ENCODE measurements at regions not wholly inside any gene's neighbourhood (a gene's known extent, or its start where the extent isn't known, plus 50 kb on each side); places are given as distances from the start of the nearest gene placed in this dataset.

GRCh38 chr2:168326572-168326971 lies 79.2 kb upstream of the STK39 start:
- Histone ChIP-seq H3K4me3 (ENCODE audit: low read length) (no peak overlapping the region), H3K9ac (ENCODE audit: low read length) (no peak overlapping the region)
- no peak for TF ChIP-seq EZH2phosphoT487 (IDR thresholded peaks at IDR 0.05; ENCODE audit: low read length)
- no peak for TF ChIP-seq EZH2 (optimal IDR thresholded peaks at IDR 0.05; ENCODE audit: low read depth, low read length)
- TF ChIP-seq, protein P1, sequence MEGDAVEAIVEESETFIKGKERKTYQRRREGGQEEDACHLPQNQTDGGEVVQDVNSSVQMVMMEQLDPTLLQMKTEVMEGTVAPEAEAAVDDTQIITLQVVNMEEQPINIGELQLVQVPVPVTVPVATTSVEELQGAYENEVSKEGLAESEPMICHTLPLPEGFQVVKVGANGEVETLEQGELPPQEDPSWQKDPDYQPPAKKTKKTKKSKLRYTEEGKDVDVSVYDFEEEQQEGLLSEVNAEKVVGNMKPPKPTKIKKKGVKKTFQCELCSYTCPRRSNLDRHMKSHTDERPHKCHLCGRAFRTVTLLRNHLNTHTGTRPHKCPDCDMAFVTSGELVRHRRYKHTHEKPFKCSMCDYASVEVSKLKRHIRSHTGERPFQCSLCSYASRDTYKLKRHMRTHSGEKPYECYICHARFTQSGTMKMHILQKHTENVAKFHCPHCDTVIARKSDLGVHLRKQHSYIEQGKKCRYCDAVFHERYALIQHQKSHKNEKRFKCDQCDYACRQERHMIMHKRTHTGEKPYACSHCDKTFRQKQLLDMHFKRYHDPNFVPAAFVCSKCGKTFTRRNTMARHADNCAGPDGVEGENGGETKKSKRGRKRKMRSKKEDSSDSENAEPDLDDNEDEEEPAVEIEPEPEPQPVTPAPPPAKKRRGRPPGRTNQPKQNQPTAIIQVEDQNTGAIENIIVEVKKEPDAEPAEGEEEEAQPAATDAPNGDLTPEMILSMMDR (IDR thresholded peaks at IDR 0.05; ENCODE audit: low read length) = no peak

DNA sequence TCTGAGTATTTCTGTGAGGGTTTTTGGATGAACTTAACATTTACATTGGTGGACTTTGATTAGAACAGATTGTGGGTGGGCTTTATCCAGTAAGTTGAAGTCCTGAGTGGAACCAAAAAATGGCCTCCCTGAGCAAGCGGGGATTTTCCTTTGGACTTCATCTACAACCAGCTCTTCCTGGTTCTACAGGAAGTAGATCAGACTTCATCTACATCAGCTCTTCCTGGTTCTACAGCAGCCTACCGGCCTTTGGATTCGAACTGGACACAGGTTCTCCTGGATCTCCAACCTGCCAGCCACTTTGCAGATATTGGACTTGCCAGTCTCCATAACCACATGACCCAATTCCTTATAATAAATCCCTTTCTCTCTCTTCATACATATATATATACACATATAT lies 79.9 kb upstream of the STK39 start:
- TF ChIP-seq, protein P1 (IDR thresholded peaks at IDR 0.05; ENCODE audit: low read length) = no peak
- Histone ChIP-seq H3K9me3 (replicated peaks; ENCODE audit: insufficient read depth, low read length) (no peaks in the 10 kb centered on the region), H3K4me1 (ENCODE audit: low read length) (peaks cover 2% of the 10 kb centered on the region; the same call in 1 of the 2 replicates), H2AFZ (ENCODE audit: low read length) (no peak overlapping the region), H3K9me2 (replicated peaks; ENCODE audit: insufficient read depth, low read length) (no peaks in the 10 kb centered on the region), H3K9ac (ENCODE audit: low read length) (no peak overlapping the region), H3K4me3 (ENCODE audit: low read length) (no peak overlapping the region), H3K79me2 (ENCODE audit: low read length) (no peaks in the 10 kb centered on the region), H3F3A (ENCODE audit: insufficient read depth, low read length) (no peaks in the 10 kb centered on the region), H3K4me2 (ENCODE audit: low read depth, low read length) (no peak overlapping the region), H3K27ac (ENCODE audit: low read length) (no peak overlapping the region), H4K20me1 (ENCODE audit: insufficient read depth, low read length) (no peaks in the 10 kb centered on the region), H3K36me3 (replicated peaks; ENCODE audit: insufficient read depth, low read length) (no peaks in the 10 kb centered on the region), H3K27me3 (replicated peaks; ENCODE audit: insufficient read depth, low read length) (no peaks in the 10 kb centered on the region)
- DNase-seq = no peak

More at GRCh38 chr2:168326572-168326971, 79.2 kb upstream of the STK39 start:
- Histone ChIP-seq H2AFZ (ENCODE audit: low read length) (no peak overlapping the region), H3K9me2 (replicated peaks; ENCODE audit: insufficient read depth, low read length) (no peaks in the 10 kb centered on the region), H3K4me2 (ENCODE audit: low read depth, low read length) (no peak overlapping the region), H3K36me3 (replicated peaks; ENCODE audit: insufficient read depth, low read length) (no peaks in the 10 kb centered on the region), H3F3A (ENCODE audit: insufficient read depth, low read length) (no peaks in the 10 kb centered on the region), H4K20me1 (ENCODE audit: insufficient read depth, low read length) (no peaks in the 10 kb centered on the region), H3K4me1 (ENCODE audit: low read length) (peaks cover 2% of the 10 kb centered on the region; the same call in 1 of the 2 replicates), H3K27me3 (replicated peaks; ENCODE audit: insufficient read depth, low read length) (no peaks in the 10 kb centered on the region), H3K79me2 (ENCODE audit: low read length) (no peaks in the 10 kb centered on the region), H3K27ac (ENCODE audit: low read length) (no peak overlapping the region), H3K9me3 (replicated peaks; ENCODE audit: insufficient read depth, low read length) (no peaks in the 10 kb centered on the region)
- DNase-seq = no peak

DNA sequence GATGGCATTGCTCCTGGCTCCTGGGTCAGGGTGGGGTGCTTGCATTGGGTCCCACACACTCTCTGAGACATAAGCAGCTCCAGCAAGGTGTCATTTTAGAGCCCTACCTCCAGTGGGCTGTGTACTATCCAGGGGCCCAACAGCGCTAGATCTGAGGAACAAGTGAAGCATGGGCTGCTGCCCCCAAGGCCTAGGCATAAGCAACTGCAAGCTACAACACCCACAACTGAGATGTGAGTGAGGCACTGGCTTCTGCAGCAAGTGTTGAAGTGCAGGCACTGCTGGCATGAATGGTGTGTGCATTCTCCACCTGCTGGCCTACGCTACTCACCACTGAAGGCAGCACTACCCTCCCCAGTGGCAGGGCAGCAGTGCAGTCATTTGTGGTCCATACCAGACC lies 81.0 kb upstream of the STK39 start:
- Histone ChIP-seq H3K9me2 (replicated peaks; ENCODE audit: insufficient read depth, low read length) (no peaks in the 10 kb centered on the region), H3K36me3 (replicated peaks; ENCODE audit: insufficient read depth, low read length) (no peaks in the 10 kb centered on the region), H3K4me1 (ENCODE audit: low read length) (peaks cover 2% of the 10 kb centered on the region; the same call in 1 of the 2 replicates), H3K27ac (ENCODE audit: low read length) (no peak overlapping the region), H3K4me2 (ENCODE audit: low read depth, low read length) (no peak overlapping the region), H2AFZ (ENCODE audit: low read length) (no peak overlapping the region), H3K9me3 (replicated peaks; ENCODE audit: insufficient read depth, low read length) (no peaks in the 10 kb centered on the region), H3K27me3 (replicated peaks; ENCODE audit: insufficient read depth, low read length) (no peaks in the 10 kb centered on the region), H3K9ac (ENCODE audit: low read length) (no peak overlapping the region), H3K4me3 (ENCODE audit: low read length) (no peak overlapping the region), H3K79me2 (ENCODE audit: low read length) (no peaks in the 10 kb centered on the region), H3F3A (ENCODE audit: insufficient read depth, low read length) (no peaks in the 10 kb centered on the region), H4K20me1 (ENCODE audit: insufficient read depth, low read length) (no peaks in the 10 kb centered on the region)
- TF ChIP-seq, protein P1 (IDR thresholded peaks at IDR 0.05; ENCODE audit: low read length) = 0 out of 2 replicates have a peak, but pooled peaks have one; percentile 6
- TF ChIP-seq EZH2 (optimal IDR thresholded peaks at IDR 0.05; ENCODE audit: low read depth, low read length) (no peak), EZH2phosphoT487 (IDR thresholded peaks at IDR 0.05; ENCODE audit: low read length) (no peak)
- no peak for DNase-seq
